HepG2 (cell line): ENCODE measurements at regions not wholly inside any gene's neighbourhood (a gene's known extent, or its start where the extent isn't known, plus 50 kb on each side); places are given as distances from the start of the nearest gene placed in this dataset.

Experiments used
- EP300 ChIP-seq, 3 experiments: sonication (generic) in 1 of 3; formaldehyde crosslinking in 1 of 3; IDR thresholded peaks; 2 replicates each; pipeline versions ENCODE4 v1.5.1 to v1.6.1; 2011 to 2020; ENCODE audit warnings: low read depth in 2 of 3, low read length in 2 of 3, borderline replicate concordance in 1 of 3, improper control_type of control experiment in 1 of 3, mild to moderate bottlenecking in 1 of 3, missing genetic modification reagents in 1 of 3, moderate library complexity in 1 of 3
- GRHL1 ChIP-seq: sonication (generic); formaldehyde crosslinking; conservative IDR thresholded peaks from 2 replicates; pipeline ENCODE4 v1.8.0; 2022; ENCODE audit warnings: missing genetic modification reagents
- HIC2 ChIP-seq: sonication (generic); formaldehyde crosslinking; IDR thresholded peaks from 2 replicates; pipeline ENCODE4 v1.9.0; 2022; ENCODE audit warnings: low read depth, missing genetic modification reagents
- KLF16 ChIP-seq, 2 experiments: sonication (generic) in 1 of 2; formaldehyde crosslinking in 1 of 2; IDR thresholded peaks; 2 replicates each; pipeline versions ENCODE4 v1.6.1 to v1.8.0; 2016 to 2023; ENCODE audit warnings: missing genetic modification reagents in 2 of 2, missing compliant biosample characterization in 1 of 2
- MED1 ChIP-seq: sonication (generic); formaldehyde crosslinking; IDR thresholded peaks from 2 replicates; pipeline ENCODE4 v1.4.0; 2020; ENCODE audit warnings: missing genetic modification reagents
- TBP ChIP-seq: sonication (generic); formaldehyde crosslinking; IDR thresholded peaks from 2 replicates; pipeline ENCODE4 v1.5.0; 2020; ENCODE audit warnings: missing genetic modification reagents
- TFE3 ChIP-seq: IDR thresholded peaks from 2 replicates; pipeline ENCODE4 v1.6.1; 2016
- ZFP37 ChIP-seq: sonication (generic); formaldehyde crosslinking; IDR thresholded peaks from 2 replicates; pipeline ENCODE4 v1.4.0; 2020; ENCODE audit warnings: missing genetic modification reagents, borderline replicate concordance
- ZFY ChIP-seq: sonication (generic); formaldehyde crosslinking; IDR thresholded peaks from 2 replicates; pipeline ENCODE4 v1.4.0; 2020; ENCODE audit warnings: missing genetic modification reagents
- ZNF235 ChIP-seq: sonication (generic); formaldehyde crosslinking; IDR thresholded peaks from 2 replicates; pipeline ENCODE4 v1.8.1; 2023; ENCODE audit warnings: mild to moderate bottlenecking, missing genetic modification reagents, borderline replicate concordance
- ZNF331 ChIP-seq: sonication (generic); formaldehyde crosslinking; IDR thresholded peaks from 2 replicates; pipeline ENCODE4 v1.4.0; 2020; ENCODE audit warnings: missing genetic modification reagents
- ZNF468 ChIP-seq: sonication (generic); formaldehyde crosslinking; IDR thresholded peaks from 2 replicates; pipeline ENCODE4 v1.8.0; 2022; ENCODE audit warnings: mild to moderate bottlenecking, moderate library complexity, missing genetic modification reagents
- ZNF562 ChIP-seq: sonication (generic); formaldehyde crosslinking; IDR thresholded peaks from 2 replicates; pipeline ENCODE4 v1.8.0; 2022; ENCODE audit warnings: missing genetic modification reagents, borderline replicate concordance
- ZNF652 ChIP-seq: IDR thresholded peaks from 2 replicates; pipeline ENCODE4 v1.6.1; 2016; ENCODE audit warnings: low read depth, borderline replicate concordance
- TF ChIP-seq, protein P1 (sequence below): IDR thresholded peaks from 2 replicates; pipeline ENCODE4 v1.6.1; 2012; ENCODE audit warnings: low read length, improper control_type of control experiment
- TF ChIP-seq, protein P2 (sequence below): sonication (generic); formaldehyde crosslinking; IDR thresholded peaks from 2 replicates; pipeline ENCODE4 v1.5.0; 2020; ENCODE audit warnings: missing genetic modification reagents
- TF ChIP-seq, protein P3 (sequence below): sonication (generic); formaldehyde crosslinking; IDR thresholded peaks from 2 replicates; pipeline ENCODE4 v1.4.0; 2020; ENCODE audit warnings: missing genetic modification reagents

GRCh38 chr7:25952261-25953057 lies 199.5 kb upstream of the NFE2L3 start (continued):
- TF ChIP-seq, protein P1, sequence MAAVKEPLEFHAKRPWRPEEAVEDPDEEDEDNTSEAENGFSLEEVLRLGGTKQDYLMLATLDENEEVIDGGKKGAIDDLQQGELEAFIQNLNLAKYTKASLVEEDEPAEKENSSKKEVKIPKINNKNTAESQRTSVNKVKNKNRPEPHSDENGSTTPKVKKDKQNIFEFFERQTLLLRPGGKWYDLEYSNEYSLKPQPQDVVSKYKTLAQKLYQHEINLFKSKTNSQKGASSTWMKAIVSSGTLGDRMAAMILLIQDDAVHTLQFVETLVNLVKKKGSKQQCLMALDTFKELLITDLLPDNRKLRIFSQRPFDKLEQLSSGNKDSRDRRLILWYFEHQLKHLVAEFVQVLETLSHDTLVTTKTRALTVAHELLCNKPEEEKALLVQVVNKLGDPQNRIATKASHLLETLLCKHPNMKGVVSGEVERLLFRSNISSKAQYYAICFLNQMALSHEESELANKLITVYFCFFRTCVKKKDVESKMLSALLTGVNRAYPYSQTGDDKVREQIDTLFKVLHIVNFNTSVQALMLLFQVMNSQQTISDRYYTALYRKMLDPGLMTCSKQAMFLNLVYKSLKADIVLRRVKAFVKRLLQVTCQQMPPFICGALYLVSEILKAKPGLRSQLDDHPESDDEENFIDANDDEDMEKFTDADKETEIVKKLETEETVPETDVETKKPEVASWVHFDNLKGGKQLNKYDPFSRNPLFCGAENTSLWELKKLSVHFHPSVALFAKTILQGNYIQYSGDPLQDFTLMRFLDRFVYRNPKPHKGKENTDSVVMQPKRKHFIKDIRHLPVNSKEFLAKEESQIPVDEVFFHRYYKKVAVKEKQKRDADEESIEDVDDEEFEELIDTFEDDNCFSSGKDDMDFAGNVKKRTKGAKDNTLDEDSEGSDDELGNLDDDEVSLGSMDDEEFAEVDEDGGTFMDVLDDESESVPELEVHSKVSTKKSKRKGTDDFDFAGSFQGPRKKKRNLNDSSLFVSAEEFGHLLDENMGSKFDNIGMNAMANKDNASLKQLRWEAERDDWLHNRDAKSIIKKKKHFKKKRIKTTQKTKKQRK: no peak
- TF ChIP-seq, protein P2, sequence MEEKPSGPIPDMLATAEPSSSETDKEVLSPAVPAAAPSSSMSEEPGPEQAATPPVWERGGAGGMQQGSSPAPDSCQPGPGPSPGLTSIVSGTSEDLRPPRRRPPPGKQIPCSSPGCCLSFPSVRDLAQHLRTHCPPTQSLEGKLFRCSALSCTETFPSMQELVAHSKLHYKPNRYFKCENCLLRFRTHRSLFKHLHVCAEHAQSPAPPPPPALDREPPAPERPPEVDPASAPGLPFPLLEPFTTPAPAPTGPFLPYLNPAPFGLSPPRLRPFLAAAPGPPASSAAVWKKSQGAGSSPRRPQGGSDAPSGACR (CRISPR knock-in tag): peak; percentile 41; the same call in 1 of the 2 replicates
- TF ChIP-seq ZNF468 (CRISPR knock-in tag) (no peak), MED1 (CRISPR knock-in tag) (peak; percentile 93), HIC2 (no peak), TFE3 (CRISPR knock-in tag) (peak; percentile 56; the same call in 1 of the 2 replicates), ZFP37 (CRISPR knock-in tag) (peak; percentile 81; the same call in 1 of the 2 replicates), TBP (CRISPR knock-in tag) (no peak), KLF16 (CRISPR knock-in tag; IDR thresholded peaks at IDR 0.05) (peak in 1 of 2 experiments; percentile 98; a peak in 2 of 4 replicates), GRHL1 (CRISPR knock-in tag) (no peak), ZNF235 (CRISPR knock-in tag) (no peak), ZNF331 (CRISPR knock-in tag) (peak; percentile 94), ZFY (CRISPR knock-in tag) (peak; percentile 58; the same call in 1 of the 2 replicates), EP300 (IDR thresholded peaks at IDR 0.05; ENCODE audit: low read depth in 2 of 2, low read length in 2 of 2) (peak in 1 of 2 experiments; percentile 83; a peak in 2 of 4 replicates), EP300 (CRISPR knock-in tag; IDR thresholded peaks at IDR 0.05; ENCODE audit: borderline replicate concordance) (peak; percentile 65; the same call in 1 of the 2 replicates), ZNF652 (CRISPR knock-in tag) (peak; percentile 53; the same call in 1 of the 2 replicates), ZNF562 (no peak)
- TF ChIP-seq, protein P3, sequence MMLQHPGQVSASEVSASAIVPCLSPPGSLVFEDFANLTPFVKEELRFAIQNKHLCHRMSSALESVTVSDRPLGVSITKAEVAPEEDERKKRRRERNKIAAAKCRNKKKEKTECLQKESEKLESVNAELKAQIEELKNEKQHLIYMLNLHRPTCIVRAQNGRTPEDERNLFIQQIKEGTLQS (CRISPR knock-in tag): peak; percentile 92
